ENCODE measurements at regions not wholly inside any gene's neighbourhood (a gene's known extent, or its start where the extent isn't known, plus 50 kb on each side); places are given as distances from the start of the nearest gene placed in this dataset.
"Not testable (repeated sequence)": the region's sequence is repeated elsewhere in the genome, so short reads cannot be mapped to it uniquely, and the experiment has no call there.

GRCh38 chr1:240722788-240723187, 110.8 kb upstream of the GREM2 start:
- no peak for FAIRE-seq

- FAIRE-seq = no peak
Observed at GRCh38 chr1:240720976-240721375, 109.0 kb upstream of the GREM2 start.

GRCh38 chr1:240719953-240720700, 108.2 kb upstream of the GREM2 start:
- no peak for FAIRE-seq

GRCh38 chr1:240716538-240716937, 104.6 kb upstream of the GREM2 start:
- not testable (repeated sequence) for FAIRE-seq

- no peak for FAIRE-seq
Observed at GRCh38 chr1:240714568-240715292, 102.8 kb upstream of the GREM2 start.

GRCh38 chr1:240712014-240712731, 100.2 kb upstream of the GREM2 start:
- no peak for FAIRE-seq

- no peak for FAIRE-seq
Observed at GRCh38 chr1:240711020-240711419, 99.1 kb upstream of the GREM2 start.

- no peak for FAIRE-seq
Observed at GRCh38 chr1:240709676-240710075, 97.7 kb upstream of the GREM2 start.

GRCh38 chr1:240706150-240706935, 94.4 kb upstream of the GREM2 start:
- no peak for FAIRE-seq

- no peak for FAIRE-seq
Observed at GRCh38 chr1:240705579-240705978, 93.6 kb upstream of the GREM2 start.

GRCh38 chr1:240701412-240701811, 89.5 kb upstream of the GREM2 start:
- no peak for FAIRE-seq

GRCh38 chr1:240695416-240695815, 83.5 kb upstream of the GREM2 start:
- FAIRE-seq = no peak

GRCh38 chr1:240693844-240694243, 81.9 kb upstream of the GREM2 start:
- FAIRE-seq = no peak

GRCh38 chr1:240693036-240693435, 81.1 kb upstream of the GREM2 start:
- FAIRE-seq = no peak

GRCh38 chr1:240691909-240692705, 80.2 kb upstream of the GREM2 start:
- no peak for FAIRE-seq

GRCh38 chr1:240691501-240691900, 79.5 kb upstream of the GREM2 start:
- no peak for FAIRE-seq

GRCh38 chr1:240687820-240688219, 75.9 kb upstream of the GREM2 start:
- no peak for FAIRE-seq

GRCh38 chr1:240683576-240683975, 71.6 kb upstream of the GREM2 start:
- FAIRE-seq = no peak

GRCh38 chr1:240682859-240683242, 70.9 kb upstream of the GREM2 start:
- FAIRE-seq = no peak

GRCh38 chr1:240682166-240682858, 70.4 kb upstream of the GREM2 start:
- peak; percentile 26 for FAIRE-seq

- FAIRE-seq = no peak
Observed at GRCh38 chr1:240672132-240672811, 60.3 kb upstream of the GREM2 start.

All from TTC549 (cell line).